ENCODE measurements at regions not wholly inside any gene's neighbourhood (a gene's known extent, or its start where the extent isn't known, plus 50 kb on each side); places are given as distances from the start of the nearest gene placed in this dataset.

DNA sequence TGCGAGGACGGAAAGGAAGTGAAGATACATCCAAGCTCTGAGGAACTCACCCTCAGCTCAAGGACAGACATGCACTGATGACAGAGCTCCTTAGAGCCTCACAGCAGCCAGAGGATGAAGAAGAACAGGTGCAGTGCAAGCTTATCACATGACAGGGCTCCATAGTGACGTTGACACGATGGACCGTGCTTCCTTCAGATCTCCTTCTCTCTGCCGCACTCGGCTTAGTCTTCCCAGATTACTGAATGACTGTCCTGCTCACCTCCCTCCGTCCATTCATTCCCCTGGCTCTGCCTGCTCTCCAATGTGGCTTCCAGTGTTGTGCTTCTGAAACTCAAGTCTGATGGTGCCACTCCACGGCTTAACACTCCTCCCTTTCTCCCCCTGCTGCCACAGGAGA, 161.5 kb upstream of the PFKP start:
- no peak for TF ChIP-seq SUZ12 (IDR thresholded peaks at IDR 0.05; ENCODE audit: extremely low read depth, insufficient read depth, insufficient read length)
- TF ChIP-seq ZNF274 (IDR thresholded peaks at IDR 0.05; ENCODE audit: low read depth, low read length): no peak

All from NT2/D1 (cell line).